GM19463 (cell line): ENCODE measurements at regions not wholly inside any gene's neighbourhood (a gene's known extent, or its start where the extent isn't known, plus 50 kb on each side); places are given as distances from the start of the nearest gene placed in this dataset.

Source experiments
- ATAC-seq: cut with Tn5 transposase; IDR thresholded peaks from one replicate; pipeline ENCODE4 v1.9.1; 2021; ENCODE audit warnings: mild to moderate bottlenecking, moderate library complexity; ENCODE audit not compliant: unreplicated experiment

- no peak for ATAC-seq
Observed at GRCh38 chr16:56140645-56141044, 50.6 kb upstream of the GNAO1 start.

DNA sequence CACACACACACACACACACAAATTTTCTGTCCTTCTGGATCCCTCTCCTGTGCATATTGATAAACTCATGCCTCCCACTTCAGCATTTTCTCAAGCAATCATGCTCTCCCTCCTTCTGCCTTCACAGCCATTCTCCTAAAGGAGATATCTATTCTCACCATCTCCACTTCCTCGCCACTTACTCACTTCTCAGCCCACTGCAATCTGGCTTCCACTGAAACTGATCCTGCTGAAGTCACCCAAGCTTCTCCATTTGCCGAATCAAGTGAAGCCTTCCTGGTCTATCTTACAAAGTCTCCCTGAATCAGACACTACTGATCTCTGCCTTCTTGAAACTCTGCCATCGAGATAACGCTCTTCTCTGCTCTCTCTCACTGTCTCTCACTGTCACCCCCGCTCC, 54.0 kb upstream of the GNAO1 start:
- no peak for ATAC-seq

DNA sequence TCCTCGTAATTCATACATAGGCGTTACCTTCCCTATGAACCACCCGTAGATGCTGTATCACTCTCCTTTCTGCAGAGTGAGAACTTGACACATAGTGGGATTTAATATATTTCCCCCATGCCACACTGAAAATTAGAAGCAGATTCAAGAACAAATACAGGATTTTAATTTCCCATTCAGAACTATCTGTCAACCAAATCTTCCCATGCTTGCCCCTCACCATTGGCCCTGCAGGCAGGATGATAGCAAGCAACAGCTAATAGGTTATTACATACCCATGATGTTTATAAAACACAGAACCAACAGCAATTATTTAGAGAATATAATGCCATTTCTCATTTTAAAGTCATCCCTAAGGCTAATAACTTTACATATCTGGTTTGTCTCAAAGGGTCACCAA, 55.0 kb upstream of the GNAO1 start:
- no peak for ATAC-seq

DNA sequence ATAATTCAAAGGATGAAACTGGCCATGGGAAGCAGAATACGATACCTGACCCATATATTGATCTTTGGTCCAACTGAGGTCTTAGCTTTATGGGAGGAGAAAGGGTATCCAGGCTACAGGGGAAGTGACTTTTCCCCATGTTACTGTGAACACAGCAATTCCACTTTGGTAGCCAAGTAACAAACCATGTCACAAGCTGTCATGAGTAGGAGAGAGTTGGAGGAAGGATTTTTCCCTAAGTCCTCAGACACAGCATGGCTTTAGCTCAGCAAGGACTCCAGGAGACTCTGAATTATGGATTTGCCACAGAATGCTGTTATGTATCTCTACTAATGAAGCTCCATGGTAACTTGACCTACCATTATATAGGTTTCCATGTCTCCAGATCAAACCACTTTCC, 56.5 kb upstream of the GNAO1 start:
- no peak for ATAC-seq

- no peak for ATAC-seq
Observed at GRCh38 chr16:56125922-56126321, 65.4 kb upstream of the GNAO1 start.

GRCh38 chr16:56122251-56122650, 69.0 kb upstream of the GNAO1 start:
- ATAC-seq = no peak

DNA sequence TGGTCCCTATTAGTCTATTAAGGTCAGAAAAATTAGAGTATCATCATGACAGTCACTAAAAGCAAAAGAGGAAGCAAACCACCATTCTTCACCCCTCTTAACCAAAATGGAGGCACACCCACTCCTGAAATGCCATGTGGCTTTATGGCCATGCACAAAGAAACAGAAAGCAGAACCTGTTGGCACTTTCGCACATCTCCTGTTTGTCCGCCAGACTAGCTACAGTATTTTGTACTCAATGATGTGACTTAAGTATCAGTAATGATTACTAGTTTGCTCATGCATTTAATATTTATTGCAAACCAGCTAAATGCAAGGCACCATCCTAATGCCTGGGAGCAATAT, 70.2 kb upstream of the GNAO1 start:
- ATAC-seq = peak; percentile 72

DNA sequence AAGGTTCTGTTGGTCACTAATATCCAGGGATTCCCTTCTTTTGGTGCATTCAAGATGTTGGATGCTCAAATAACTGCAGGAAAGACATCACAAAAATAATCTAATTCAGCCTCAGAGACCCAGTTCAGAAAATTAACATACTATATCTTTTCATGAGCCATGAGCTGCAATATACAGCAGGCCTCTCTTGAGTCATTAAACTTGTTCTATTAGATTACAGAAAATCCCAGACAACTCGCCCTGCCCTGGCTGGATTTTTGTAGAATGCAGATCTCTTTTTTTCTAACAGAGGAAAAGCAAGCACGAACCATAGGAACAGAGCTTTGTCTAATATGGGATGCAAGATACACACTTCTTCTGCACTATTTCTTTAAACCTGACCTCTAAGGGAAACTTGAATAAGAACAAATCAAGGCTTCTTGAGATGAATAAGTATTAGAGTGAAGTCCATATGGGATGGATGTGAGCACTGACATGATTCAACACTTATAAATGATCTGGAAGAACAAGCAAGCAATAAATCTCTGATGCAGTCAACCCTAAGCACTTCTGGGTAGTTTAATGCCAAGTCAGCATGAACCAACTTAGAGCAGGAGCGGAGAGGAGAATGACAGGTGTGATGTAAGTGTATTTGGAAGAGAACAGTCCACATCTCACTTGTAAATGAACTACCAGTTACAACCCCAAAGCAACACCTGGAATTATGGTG, 70.7 kb upstream of the GNAO1 start:
- ATAC-seq = no peak

DNA sequence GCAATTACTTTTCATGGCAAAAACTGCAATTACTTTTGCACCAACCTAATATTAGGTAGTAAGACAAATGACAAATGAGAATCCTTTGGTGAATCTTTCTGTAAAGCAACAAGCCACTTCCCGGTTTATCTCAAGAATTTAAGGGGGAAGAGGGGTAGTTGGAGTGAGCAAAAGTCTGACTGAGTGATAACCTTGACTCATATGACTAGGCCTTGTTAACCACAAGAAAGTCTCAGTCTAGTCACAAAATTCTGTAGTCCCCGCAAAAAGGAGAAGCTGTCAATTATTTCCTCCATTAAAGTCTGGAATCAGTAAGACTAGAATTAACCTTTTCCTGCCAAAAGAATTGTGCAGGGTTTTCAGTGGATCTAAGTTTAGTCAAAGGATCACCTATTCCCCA, 72.2 kb upstream of the GNAO1 start:
- no peak for ATAC-seq

DNA sequence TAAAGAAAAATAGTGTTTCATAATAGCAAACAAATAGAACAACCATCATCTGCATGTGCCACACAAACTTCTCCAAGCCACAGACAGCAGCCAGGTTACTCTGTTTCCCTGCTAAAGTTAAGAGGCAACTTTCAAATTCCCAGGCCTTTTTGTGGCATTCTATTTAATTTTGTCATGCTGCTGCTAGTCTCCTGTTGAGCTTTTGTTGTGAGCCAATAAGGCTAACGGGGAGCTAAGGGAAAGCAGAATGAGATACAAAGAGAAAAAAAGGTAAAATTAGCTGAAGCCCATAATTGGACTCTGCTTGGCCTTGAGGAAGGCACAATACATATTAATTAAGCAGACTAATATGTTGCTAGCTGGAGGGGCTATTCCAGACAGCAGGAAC, 74.7 kb upstream of the GNAO1 start:
- no peak for ATAC-seq

DNA sequence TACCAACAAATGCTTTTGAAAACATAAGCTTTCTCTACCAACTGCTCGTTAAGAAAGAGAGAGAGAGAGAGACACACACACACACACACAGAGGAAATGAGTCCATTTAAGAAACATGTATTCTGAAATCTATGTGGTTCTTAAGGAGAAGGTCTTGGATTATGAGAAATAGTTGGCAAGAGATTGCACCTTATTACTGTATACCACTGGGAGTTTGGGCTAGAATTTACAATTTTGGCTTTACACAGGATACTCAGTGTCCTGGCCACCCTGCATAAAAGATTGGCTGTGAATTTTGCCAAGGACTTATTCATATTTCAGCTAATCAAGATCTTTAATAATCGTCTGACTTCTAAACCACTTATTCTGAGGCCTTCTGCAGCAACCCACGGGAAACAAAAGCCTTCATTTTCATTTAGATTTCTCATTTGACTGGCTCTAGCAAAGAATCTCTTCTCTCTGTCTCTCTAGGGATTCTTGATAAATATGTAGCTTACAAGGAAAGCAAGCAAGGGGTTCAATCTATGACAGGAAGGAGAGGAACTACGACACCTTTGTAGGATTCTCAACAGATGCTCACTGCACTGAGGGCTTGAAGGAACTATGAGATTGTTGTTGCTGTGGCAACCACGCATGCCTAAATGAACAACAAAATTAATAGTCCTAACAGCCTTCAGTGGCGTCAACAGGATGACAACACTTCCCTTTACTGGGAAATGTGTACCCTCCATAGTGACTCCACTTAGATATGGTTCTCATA, 75.3 kb upstream of the GNAO1 start:
- no peak for ATAC-seq

DNA sequence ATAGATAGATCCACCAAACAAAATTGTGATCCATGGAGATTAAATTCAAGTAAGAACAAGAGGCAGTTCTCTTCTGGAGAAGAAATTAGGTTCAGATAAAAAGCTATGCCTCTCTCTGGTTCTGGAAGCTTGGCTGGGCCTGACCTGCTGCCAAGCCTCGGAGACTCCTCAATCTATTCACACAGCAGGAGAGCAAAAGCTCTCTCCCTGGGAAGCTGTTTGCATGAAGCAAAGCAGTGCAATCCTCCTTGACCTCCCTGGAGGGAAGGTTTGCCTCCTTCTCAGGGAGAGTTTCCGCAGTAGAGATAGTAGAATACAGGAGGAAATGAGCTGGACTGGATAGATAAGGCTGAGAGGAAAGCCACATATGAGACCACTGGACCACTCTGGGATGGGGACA, 78.1 kb upstream of the GNAO1 start:
- no peak for ATAC-seq

DNA sequence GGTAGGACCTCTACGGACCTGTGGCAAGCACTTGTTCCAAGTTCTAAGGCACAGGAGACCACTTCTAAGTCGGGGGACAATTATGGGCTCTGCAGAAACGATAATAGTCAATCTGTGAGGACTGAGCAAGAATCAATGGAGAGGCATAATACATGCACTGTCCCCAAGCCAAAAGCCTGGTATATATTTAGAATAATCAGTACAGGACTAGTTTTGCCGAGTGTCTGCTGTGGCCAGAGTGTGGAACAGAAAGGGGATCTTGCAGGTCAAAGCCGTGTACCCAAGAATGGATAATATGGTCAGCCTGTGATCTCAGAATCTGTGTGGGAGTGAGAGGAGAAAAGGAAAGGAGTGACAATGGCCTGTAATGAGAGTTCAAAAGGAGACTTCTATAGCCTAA, 80.2 kb upstream of the GNAO1 start:
- no peak for ATAC-seq

DNA sequence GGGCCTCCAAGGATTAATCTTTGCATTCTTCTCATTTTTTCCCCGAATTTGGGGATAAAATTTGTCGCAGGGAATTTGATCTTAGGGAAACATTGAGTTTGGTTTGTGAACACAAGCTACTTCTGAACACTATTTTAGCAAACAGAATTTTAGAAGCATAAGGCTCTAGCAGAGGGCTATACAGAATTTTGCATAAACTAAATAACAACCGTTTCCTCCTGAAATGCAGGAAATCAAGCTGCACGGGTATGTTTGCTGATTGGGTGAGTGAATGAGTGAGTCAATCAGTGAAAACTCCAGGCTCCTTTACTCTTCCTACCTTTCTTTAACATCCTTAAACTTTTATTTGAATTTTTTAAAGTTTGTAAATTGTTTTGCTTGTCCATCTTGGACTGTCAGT, 81.3 kb upstream of the GNAO1 start:
- ATAC-seq = no peak

GRCh38 chr16:56109205-56109604, 82.1 kb upstream of the GNAO1 start:
- ATAC-seq = no peak

- no peak for ATAC-seq
Observed at GRCh38 chr16:56108724-56109123, 82.6 kb upstream of the GNAO1 start.

GRCh38 chr16:56108056-56108471, 83.2 kb upstream of the GNAO1 start:
- no peak for ATAC-seq

- ATAC-seq = no peak
Observed at GRCh38 chr16:56106527-56106926, 84.8 kb upstream of the GNAO1 start.

DNA sequence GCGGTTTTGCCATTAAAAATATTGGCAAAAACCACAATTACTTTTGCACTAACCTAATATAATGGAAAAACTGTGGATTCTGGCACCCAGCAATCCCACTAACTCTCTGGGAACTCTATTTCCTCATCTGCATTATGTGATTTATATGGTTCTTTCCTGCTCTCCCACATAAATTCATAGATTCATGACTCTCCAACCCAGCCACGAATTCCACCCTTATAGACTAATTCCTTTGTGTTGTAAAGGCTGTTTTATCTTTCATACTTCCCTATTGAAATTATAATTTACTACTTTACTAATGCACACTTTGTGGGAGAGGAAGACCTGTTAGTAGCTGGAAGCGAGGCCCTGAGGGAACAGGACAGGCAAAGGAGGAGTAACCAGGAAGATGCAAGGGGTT, 88.4 kb upstream of the GNAO1 start:
- no peak for ATAC-seq

DNA sequence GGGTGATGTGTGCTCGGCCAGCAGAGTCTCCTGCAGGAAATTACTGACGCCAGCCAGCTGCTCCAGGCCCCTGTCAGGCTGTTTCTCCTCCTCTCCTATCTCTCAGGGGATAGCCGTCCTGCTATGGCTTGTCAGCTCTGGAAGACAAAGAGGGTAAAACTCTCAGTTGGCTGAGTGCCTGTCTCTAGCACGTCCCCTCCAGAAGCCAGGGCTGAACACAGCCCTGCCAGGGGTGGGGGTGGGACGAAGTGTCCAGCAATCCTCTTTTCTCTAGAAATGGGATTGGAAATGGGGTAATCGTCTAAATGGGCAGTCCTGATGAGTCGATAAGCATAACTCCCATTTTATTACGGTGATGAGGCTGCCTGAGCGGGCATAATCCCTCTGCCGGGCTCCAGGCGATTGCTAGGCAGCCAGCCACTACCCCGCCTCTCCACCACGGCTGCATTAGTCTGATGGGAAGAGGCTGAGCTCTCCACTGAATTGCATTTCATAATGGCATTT, 89.1 kb upstream of the GNAO1 start:
- no peak for ATAC-seq

GRCh38 chr16:56101480-56101879, 89.8 kb upstream of the GNAO1 start:
- no peak for ATAC-seq

- no peak for ATAC-seq
Observed at GRCh38 chr16:56097306-56097705, 94.0 kb upstream of the GNAO1 start.

- no peak for ATAC-seq
Observed at GRCh38 chr16:56094231-56094630, 97.1 kb upstream of the GNAO1 start.
